K562 (cell line): ENCODE measurements at regions not wholly inside any gene's neighbourhood (a gene's known extent, or its start where the extent isn't known, plus 50 kb on each side); places are given as distances from the start of the nearest gene placed in this dataset.
A peak's percentile ranks its signal among the peaks of the same experiment; 100 is the strongest.

Experiments used
- ATAC-seq: fragments of 200-7000 bp; cut with Tn5 transposase; 3 replicates; pipeline ENCODE4 v1.9.1; 2020; ENCODE audit warnings: moderate library complexity
- BruUV-seq: library from RNA; stranded (reverse); fragments of 400-500 nt; replicated peaks from 2 replicates; lab custom pipeline; 2021; lab: Mats Ljungman, UMichigan
- CTCF ChIA-PET: fragments of 300-600 bp; formaldehyde crosslinking; extraction: SDS; loops from one replicate; lab custom pipeline; 2021; ENCODE audit warnings: low intra/inter-chr PET ratio; lab: Yijun Ruan, JAX
- POLR2A ChIA-PET: fragments of 300-600, 350-650 bp; sonication (Branson Sonifier 250); formaldehyde crosslinking; extraction: SDS; loops from one replicate; lab custom pipeline; 2021; ENCODE audit warnings: antibody characterized with exemption, inconsistent platforms; lab: Yijun Ruan, JAX
- DNase-seq, 4 experiments: peaks; one replicate each; pipeline versions ENCODE4 v3.0.0 to v3.0.0-alpha.2; 2011 to 2018; ENCODE audit warnings: low spot score in 3 of 4, mixed read lengths in 3 of 4; ENCODE audit errors: extremely low read depth in 1 of 4
- FAIRE-seq: peaks from 2 replicates; lab custom pipeline; 2011; peaks lifted over from hg19 to GRCh38; lab: Jason Lieb, UNC
- H2AFZ ChIP-seq: 2 replicates; pipeline ENCODE4 v1.6.0; 2011; ENCODE audit warnings: low read depth, low read length, control low read depth, inconsistent platforms
- H3K27ac ChIP-seq: fragments of 200-600 bp; 3 replicates; pipeline ENCODE4 v1.8.0; 2011; ENCODE audit warnings: low read depth, mild to moderate bottlenecking, control low read depth, inconsistent platforms, low read length, moderate library complexity, mixed read lengths; ENCODE audit errors: extremely low read depth
- H3K27me3 ChIP-seq, 2 experiments: fragments of 300-600 bp in 1 of 2; 2 replicates in 1 of 2; 3 replicates in 1 of 2; pipeline versions ENCODE4 v1.6.0 to v1.8.0; 2011; ENCODE audit warnings: inconsistent platforms in 2 of 2, low read length in 2 of 2, mild to moderate bottlenecking in 1 of 2, mixed read lengths in 1 of 2, moderate library complexity in 1 of 2; ENCODE audit not compliant: control insufficient read depth in 2 of 2, insufficient read depth in 2 of 2
- H3K36me3 ChIP-seq: fragments of 300-600 bp; 3 replicates; pipeline ENCODE4 v1.8.0; 2011; ENCODE audit warnings: mild to moderate bottlenecking, low read length, inconsistent platforms; ENCODE audit not compliant: control insufficient read depth, insufficient read depth
- H3K4me1 ChIP-seq, 2 experiments: fragments of 200-600 bp in 1 of 2; replicated peaks in 1 of 2; 2 replicates in 1 of 2; 3 replicates in 1 of 2; pipeline versions ENCODE4 v1.5.1 to v1.8.0; 2011; ENCODE audit warnings: inconsistent platforms in 2 of 2, low read length in 2 of 2, mild to moderate bottlenecking in 1 of 2, mixed read lengths in 1 of 2, moderate library complexity in 1 of 2; ENCODE audit not compliant: control insufficient read depth in 2 of 2, insufficient read depth in 2 of 2
- H3K4me2 ChIP-seq: 2 replicates; pipeline ENCODE4 v1.6.1; 2011; ENCODE audit warnings: low read length, control low read depth, inconsistent platforms, mixed read lengths; ENCODE audit not compliant: insufficient read depth
- H3K4me3 ChIP-seq: fragments of 200-600 bp; sonication (generic), shearing (Covaris generic); 2 replicates; pipeline ENCODE4 v1.5.1; 2016; ENCODE audit warnings: control low read depth, inconsistent platforms
- H3K79me2 ChIP-seq: fragments of 200-600 bp; 3 replicates; pipeline ENCODE4 v1.8.0; 2011; ENCODE audit warnings: low read length, inconsistent platforms; ENCODE audit not compliant: control insufficient read depth, insufficient read depth
- H3K9ac ChIP-seq, 2 experiments: 2 replicates each; pipeline versions ENCODE4 v1.6.0 to v1.6.1; 2011; ENCODE audit warnings: low read depth in 2 of 2, low read length in 2 of 2, control low read depth in 1 of 2, inconsistent platforms in 1 of 2, mild to moderate bottlenecking in 1 of 2, mixed read lengths in 1 of 2; ENCODE audit not compliant: insufficient read depth in 1 of 2
- H3K9me1 ChIP-seq: one replicate; pipeline ENCODE4 v1.6.0; 2011; ENCODE audit warnings: inconsistent platforms, mild to moderate bottlenecking, low read length, moderate library complexity; ENCODE audit not compliant: control insufficient read depth, insufficient read depth
- H3K9me3 ChIP-seq: replicated peaks from 2 replicates; pipeline ENCODE4 v1.5.1; 2011; ENCODE audit warnings: low read depth, low read length, inconsistent platforms; ENCODE audit not compliant: control insufficient read depth, insufficient read depth
- H4K20me1 ChIP-seq: replicated peaks from 2 replicates; pipeline ENCODE4 v1.6.1; 2011; ENCODE audit warnings: low read length, inconsistent platforms, mixed read lengths; ENCODE audit not compliant: control insufficient read depth, insufficient read depth
- MCM7 ChIP-seq, 2 experiments: fragments of 450-650 bp; IDR thresholded peaks; 2 replicates each; pipeline ENCODE4 v1.6.1; 2016 to 2018
- MED1 ChIP-seq: sonication (generic); formaldehyde crosslinking; IDR thresholded peaks from 2 replicates; pipeline ENCODE4 v1.8.1; 2023; ENCODE audit warnings: missing genetic modification reagents, borderline replicate concordance
- SMARCE1 ChIP-seq: fragments of 450-650 bp; IDR thresholded peaks from 2 replicates; pipeline ENCODE4 v1.7.1; 2016; ENCODE audit warnings: mild to moderate bottlenecking
- TGIF2 ChIP-seq: sonication (generic); formaldehyde crosslinking; IDR thresholded peaks from 2 replicates; pipeline ENCODE4 v1.8.1; 2022; ENCODE audit warnings: mild to moderate bottlenecking, missing genetic modification reagents, moderate library complexity
- ZFP36 ChIP-seq: fragments of 150-350 bp; IDR thresholded peaks from 2 replicates; pipeline ENCODE4 v1.6.1; 2018; ENCODE audit warnings: low read length, low read depth; ENCODE audit not compliant: partially characterized antibody
- WGBS: fragments of 100-300 bp; shearing (Covaris generic); methylation state at CpG from one replicate; pipeline ENCODE4 v1.1.6; 2016; ENCODE audit warnings: low coverage, mixed read lengths; ENCODE audit not compliant: insufficient coverage; ENCODE audit errors: missing lambda C conversion rate; 5-methylcytosine and 5-hydroxymethylcytosine counted together
- in situ Hi-C: fragments of 300-500 bp; cut with MboI; formaldehyde crosslinking; loops from 4 replicates; pipeline ENCODE4 v1.15.0; 2018; ENCODE audit warnings: inconsistent platforms, mixed read lengths
- intact Hi-C: fragments of 100-400 bp; cut with micrococcal nuclease; formaldehyde crosslinking; loops from 2 replicates; pipeline ENCODE4 v1.14.2; 2022
- TF ChIP-seq, protein P1 (sequence below): fragments of 150-350 bp; conservative IDR thresholded peaks from 2 replicates; pipeline ENCODE4 v1.6.1; 2014; ENCODE audit warnings: low read length
- TF ChIP-seq, protein P2 (sequence below): fragments of 450-650 bp; IDR thresholded peaks from 2 replicates; pipeline ENCODE4 v1.6.1; 2016; ENCODE audit warnings: mild to moderate bottlenecking, moderate library complexity

DNA sequence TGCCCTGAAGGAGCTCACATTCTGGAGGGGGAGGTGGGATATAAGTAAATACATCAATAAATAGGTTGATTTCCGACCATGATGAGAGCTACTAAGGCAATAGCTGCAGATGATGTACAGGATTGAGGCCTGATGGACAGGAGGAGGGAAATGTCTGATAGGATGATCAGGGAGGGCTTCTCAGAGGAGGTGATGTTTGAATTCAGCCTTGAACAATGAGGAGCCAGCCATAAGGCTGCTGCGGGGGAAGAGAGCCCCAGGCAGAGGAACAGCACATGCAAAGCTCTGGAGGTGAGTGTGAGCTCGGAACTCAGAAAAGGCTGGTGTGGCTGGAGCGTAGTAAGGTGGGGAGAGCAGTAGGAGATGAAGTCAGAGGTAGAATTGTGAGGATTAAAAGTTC is 411.7 kb downstream of the PTPRU start:
- Histone ChIP-seq H3K9me1 (no peaks in the 10 kb centered on the region), H3K36me3 (no peaks in the 10 kb centered on the region), H3K9ac (no peak overlapping the region), H2AFZ (no peak overlapping the region), H3K27me3 (peaks cover 4 to 10% of the 10 kb centered on the region in 2 experiments; a peak in 3 of 5 replicates), H3K4me2 (no peak overlapping the region), H3K4me3 (no peak overlapping the region), H4K20me1 (0 out of 2 replicates have a peak, but pooled peaks cover under 1% of the 10 kb centered on the region), H3K79me2 (no peaks in the 10 kb centered on the region), H3K4me1 (no peaks in the 10 kb centered on the region; a peak in 3 of 5 replicates)
- POLR2A ChIA-PET, result interaction anchor here (0.5 to 0.9 kb wide), 2 partner anchors 51 to 79 kb away, joined by 3 read pairs; no protein-coding TSS in a partner anchor
- no TSS peak for BruUV-seq
- peak; percentile 51 for FAIRE-seq
- in situ Hi-C loops (no loop called here), intact Hi-C loops (no loop called here)
- no peak for ATAC-seq
- 2% methylated on average over 4 of the region's 4 CpGs for WGBS
- DNase-seq, result no peak
- no peak for TF ChIP-seq MED1
- no peak for TF ChIP-seq SMARCE1
- TF ChIP-seq ZFP36, result peak; percentile 80
- TF ChIP-seq, protein P1, sequence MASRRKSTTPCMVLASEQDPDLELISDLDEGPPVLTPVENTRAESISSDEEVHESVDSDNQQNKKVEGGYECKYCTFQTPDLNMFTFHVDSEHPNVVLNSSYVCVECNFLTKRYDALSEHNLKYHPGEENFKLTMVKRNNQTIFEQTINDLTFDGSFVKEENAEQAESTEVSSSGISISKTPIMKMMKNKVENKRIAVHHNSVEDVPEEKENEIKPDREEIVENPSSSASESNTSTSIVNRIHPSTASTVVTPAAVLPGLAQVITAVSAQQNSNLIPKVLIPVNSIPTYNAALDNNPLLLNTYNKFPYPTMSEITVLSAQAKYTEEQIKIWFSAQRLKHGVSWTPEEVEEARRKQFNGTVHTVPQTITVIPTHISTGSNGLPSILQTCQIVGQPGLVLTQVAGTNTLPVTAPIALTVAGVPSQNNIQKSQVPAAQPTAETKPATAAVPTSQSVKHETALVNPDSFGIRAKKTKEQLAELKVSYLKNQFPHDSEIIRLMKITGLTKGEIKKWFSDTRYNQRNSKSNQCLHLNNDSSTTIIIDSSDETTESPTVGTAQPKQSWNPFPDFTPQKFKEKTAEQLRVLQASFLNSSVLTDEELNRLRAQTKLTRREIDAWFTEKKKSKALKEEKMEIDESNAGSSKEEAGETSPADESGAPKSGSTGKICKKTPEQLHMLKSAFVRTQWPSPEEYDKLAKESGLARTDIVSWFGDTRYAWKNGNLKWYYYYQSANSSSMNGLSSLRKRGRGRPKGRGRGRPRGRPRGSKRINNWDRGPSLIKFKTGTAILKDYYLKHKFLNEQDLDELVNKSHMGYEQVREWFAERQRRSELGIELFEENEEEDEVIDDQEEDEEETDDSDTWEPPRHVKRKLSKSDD, result no peak
- TF ChIP-seq TGIF2 (CRISPR knock-in tag), result no peak
- no peak for TF ChIP-seq MCM7 (IDR thresholded peaks at IDR 0.05)
- TF ChIP-seq, protein P2, sequence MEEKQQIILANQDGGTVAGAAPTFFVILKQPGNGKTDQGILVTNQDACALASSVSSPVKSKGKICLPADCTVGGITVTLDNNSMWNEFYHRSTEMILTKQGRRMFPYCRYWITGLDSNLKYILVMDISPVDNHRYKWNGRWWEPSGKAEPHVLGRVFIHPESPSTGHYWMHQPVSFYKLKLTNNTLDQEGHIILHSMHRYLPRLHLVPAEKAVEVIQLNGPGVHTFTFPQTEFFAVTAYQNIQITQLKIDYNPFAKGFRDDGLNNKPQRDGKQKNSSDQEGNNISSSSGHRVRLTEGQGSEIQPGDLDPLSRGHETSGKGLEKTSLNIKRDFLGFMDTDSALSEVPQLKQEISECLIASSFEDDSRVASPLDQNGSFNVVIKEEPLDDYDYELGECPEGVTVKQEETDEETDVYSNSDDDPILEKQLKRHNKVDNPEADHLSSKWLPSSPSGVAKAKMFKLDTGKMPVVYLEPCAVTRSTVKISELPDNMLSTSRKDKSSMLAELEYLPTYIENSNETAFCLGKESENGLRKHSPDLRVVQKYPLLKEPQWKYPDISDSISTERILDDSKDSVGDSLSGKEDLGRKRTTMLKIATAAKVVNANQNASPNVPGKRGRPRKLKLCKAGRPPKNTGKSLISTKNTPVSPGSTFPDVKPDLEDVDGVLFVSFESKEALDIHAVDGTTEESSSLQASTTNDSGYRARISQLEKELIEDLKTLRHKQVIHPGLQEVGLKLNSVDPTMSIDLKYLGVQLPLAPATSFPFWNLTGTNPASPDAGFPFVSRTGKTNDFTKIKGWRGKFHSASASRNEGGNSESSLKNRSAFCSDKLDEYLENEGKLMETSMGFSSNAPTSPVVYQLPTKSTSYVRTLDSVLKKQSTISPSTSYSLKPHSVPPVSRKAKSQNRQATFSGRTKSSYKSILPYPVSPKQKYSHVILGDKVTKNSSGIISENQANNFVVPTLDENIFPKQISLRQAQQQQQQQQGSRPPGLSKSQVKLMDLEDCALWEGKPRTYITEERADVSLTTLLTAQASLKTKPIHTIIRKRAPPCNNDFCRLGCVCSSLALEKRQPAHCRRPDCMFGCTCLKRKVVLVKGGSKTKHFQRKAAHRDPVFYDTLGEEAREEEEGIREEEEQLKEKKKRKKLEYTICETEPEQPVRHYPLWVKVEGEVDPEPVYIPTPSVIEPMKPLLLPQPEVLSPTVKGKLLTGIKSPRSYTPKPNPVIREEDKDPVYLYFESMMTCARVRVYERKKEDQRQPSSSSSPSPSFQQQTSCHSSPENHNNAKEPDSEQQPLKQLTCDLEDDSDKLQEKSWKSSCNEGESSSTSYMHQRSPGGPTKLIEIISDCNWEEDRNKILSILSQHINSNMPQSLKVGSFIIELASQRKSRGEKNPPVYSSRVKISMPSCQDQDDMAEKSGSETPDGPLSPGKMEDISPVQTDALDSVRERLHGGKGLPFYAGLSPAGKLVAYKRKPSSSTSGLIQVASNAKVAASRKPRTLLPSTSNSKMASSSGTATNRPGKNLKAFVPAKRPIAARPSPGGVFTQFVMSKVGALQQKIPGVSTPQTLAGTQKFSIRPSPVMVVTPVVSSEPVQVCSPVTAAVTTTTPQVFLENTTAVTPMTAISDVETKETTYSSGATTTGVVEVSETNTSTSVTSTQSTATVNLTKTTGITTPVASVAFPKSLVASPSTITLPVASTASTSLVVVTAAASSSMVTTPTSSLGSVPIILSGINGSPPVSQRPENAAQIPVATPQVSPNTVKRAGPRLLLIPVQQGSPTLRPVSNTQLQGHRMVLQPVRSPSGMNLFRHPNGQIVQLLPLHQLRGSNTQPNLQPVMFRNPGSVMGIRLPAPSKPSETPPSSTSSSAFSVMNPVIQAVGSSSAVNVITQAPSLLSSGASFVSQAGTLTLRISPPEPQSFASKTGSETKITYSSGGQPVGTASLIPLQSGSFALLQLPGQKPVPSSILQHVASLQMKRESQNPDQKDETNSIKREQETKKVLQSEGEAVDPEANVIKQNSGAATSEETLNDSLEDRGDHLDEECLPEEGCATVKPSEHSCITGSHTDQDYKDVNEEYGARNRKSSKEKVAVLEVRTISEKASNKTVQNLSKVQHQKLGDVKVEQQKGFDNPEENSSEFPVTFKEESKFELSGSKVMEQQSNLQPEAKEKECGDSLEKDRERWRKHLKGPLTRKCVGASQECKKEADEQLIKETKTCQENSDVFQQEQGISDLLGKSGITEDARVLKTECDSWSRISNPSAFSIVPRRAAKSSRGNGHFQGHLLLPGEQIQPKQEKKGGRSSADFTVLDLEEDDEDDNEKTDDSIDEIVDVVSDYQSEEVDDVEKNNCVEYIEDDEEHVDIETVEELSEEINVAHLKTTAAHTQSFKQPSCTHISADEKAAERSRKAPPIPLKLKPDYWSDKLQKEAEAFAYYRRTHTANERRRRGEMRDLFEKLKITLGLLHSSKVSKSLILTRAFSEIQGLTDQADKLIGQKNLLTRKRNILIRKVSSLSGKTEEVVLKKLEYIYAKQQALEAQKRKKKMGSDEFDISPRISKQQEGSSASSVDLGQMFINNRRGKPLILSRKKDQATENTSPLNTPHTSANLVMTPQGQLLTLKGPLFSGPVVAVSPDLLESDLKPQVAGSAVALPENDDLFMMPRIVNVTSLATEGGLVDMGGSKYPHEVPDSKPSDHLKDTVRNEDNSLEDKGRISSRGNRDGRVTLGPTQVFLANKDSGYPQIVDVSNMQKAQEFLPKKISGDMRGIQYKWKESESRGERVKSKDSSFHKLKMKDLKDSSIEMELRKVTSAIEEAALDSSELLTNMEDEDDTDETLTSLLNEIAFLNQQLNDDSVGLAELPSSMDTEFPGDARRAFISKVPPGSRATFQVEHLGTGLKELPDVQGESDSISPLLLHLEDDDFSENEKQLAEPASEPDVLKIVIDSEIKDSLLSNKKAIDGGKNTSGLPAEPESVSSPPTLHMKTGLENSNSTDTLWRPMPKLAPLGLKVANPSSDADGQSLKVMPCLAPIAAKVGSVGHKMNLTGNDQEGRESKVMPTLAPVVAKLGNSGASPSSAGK, result no peak
- TF ChIP-seq, all 486 proteins: peak for 1
- Histone ChIP-seq H3K9me3 (no peaks in the 10 kb centered on the region), H3K27ac (no peak overlapping the region)
- CTCF ChIA-PET, result no interaction called here
